ENCODE measurements at regions not wholly inside any gene's neighbourhood (a gene's known extent, or its start where the extent isn't known, plus 50 kb on each side); places are given as distances from the start of the nearest gene placed in this dataset.

DNA sequence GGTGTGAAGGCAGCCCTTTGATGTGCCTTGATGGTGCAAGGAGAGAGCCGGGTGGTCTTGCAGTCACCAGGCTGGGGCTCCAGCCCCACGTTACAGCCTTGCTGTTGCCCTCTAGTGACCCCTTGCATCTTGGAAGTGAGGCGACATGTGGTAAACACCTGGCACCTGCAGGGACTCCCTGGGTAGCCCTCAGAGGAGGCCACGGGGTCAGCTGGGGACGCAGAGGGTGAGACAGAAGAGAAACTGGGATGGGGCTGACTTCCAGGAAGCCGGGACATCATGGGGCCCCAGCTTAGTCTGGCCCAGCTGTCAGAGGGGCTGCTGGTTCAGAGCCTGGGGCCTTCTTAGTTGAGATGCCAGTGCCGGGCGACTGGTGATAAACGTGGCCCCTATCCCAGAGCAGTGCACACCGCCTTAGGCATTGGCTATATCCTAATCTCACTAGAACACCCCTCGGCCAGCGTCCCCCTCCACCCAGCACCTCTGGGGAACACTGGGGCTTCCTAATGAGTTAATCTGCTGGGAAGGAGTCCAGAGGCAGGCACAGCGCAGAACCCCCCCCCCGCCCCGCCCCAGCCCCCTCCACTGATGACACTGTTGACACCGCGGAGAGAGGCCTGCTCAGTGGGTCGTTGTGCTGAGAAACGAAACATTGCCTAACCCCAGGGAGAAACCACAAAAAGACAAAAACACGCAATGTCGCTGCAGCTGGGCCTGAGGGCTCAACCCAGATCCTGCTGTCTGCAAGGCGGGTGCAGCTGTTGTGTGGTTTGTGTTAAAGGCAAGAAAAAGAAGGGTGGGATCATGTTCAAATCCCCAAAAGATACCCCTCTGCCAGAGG, 60.5 kb upstream of the KLF13 start:
- peak; percentile 85 for DNase-seq

DNA sequence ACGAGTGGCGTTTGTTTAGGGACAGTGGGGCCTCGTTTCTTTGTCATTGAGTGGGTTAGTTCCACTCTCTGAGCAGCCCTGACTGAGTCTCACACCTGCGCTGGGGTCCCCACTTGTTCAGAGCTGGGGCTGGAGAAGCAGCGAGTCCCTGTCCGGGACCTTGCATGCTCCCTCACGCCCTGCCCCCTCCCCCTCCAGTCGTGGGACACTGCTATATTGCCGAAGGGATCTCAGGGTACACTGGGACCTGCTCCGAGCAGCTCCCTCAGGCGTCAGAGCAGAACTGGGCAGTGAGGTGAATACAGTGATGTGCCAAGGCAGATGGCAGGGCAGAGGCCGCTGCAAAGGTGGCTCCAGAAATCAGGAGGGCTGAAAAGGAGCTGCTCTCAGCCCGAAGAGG, 59.9 kb upstream of the KLF13 start:
- no peak for DNase-seq

DNA sequence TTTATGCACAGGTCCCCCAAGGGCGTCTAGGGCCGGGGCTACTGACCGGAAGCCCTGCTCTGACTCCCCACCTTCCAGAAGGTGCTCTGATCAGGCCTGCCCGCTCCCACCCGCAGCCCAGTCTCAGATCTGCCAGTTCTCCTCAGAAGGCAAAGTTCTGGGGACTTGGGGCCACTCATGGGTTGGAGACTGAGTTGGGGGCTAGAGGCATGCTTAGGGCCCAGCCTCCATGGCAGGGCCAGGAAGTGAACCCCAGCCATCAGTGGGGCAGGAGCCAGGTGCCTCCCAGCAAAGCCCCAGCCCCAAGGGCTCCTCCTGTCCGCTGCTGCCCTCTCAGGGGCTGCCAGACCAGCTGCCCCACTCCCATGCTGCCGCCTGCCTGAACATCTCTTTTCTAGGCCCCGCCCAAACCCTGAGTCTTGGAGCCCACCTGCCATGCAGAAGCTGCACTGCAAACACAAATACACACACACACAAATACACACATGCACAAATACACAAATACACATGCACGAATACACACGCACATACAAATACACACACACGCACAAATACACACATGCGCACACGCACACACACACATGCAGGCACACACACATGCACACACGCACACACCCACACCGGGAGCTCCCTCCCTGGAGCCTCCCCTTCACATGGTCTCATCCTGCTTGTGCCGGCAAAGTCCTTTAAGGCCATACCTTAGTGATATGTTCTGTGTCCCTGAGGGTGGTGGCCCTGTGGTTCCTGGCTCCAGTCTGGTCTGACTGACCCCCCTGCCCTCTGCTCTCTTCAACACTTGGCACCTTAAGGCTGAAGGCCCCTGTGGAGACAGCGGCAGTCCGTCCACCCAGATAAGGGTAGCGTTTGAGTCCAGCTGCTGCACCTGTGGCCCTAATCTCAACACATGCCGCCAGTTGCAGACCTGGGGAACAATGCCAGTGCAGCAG, 59.2 kb upstream of the KLF13 start:
- DNase-seq = no peak

DNA sequence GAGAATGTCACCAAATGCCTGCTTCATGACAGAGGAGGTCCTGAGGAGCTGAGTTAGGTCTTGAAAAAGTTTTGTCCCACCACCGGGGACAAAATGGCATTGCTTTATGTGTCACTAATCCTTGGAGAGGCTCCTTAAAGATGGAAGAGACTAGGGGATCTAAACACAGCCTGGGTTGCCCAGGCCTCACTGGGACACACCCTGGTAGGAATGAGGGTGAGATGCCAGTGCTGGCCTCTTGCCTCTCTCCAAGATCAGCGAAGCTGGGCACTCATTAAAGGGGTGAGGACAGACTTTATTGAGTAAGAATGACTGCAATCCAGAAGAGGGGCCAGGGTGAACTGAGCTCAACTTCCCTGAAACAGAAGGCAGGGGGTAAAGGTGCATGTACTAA, 58.5 kb upstream of the KLF13 start:
- no peak for DNase-seq

DNA sequence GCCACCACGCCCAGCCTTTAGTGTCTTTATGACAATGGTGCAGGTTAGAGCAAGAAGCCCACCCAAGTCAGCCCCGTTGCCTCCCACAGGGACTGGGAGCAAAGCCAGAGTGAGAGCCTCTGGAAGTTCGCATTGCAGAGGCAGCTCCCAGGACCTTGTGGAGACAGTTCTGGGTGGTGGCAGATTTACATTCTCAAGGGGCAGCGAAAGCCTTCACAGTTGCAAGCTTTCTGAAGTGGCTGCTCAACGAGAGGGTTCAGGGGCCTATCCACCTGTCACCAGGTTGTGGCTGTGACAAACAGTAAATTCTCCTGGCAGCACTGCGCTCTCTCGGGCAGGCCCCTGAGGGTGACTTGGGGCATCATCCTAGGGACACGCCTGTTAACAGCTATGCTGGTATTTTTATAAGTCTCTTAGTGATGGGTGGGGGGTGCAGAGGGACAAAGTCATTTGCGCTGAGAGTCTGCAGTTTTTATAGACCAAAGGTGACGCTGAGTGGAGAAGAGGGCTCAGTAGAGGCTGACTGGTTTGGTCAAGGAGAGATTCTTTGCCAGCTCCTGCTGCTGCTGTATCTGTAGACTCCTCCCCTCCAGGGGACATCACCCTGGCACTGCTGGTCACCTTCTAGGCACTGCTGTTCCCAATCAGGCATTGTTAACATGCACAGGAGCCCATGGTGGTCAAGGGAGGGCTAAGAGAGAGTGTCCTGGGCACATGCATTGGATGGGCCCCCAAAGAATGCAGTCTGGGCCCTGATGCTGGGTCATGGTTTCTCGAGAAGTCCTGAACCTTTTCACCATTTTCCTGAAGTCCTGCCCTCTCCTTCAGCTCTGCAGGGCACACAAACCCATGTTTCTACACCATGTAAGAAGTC, 57.5 kb upstream of the KLF13 start:
- DNase-seq = no peak

DNA sequence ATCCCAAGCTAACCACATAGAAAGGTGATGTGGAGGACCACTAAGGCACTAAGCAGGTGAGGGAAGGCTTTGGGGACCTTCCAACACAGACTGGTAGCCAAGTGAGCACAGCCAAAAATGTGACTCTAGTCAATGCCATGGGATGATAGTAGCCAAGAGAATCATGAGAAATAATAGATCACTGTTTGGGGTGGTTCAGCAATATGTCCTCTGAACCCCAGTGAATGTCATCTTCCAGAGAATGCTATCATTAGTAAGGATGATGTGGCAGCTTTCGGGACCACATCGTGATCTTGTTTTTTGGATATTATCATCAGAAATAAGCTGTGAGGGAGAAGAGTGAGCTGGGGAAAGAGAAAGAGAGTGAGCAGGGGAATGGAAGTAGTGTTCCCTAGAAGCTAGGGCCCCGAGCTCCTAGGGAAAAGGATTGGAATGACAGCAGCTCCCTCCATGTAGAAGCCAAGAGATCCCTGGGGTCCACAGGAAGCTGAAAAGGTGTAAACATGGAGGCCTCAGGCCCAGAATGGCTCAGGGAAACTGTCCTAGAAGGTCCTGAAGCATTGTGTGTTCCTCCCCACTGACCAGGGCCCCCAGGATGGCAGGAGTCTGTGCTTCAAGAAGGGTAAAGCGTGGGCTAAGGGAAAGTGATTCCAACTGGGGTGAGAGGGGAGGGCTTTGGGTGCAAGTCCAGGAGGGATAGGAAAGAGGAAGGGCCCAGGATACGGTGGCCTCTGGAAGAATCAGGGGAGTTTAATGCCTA, 56.6 kb upstream of the KLF13 start:
- no peak for DNase-seq

DNA sequence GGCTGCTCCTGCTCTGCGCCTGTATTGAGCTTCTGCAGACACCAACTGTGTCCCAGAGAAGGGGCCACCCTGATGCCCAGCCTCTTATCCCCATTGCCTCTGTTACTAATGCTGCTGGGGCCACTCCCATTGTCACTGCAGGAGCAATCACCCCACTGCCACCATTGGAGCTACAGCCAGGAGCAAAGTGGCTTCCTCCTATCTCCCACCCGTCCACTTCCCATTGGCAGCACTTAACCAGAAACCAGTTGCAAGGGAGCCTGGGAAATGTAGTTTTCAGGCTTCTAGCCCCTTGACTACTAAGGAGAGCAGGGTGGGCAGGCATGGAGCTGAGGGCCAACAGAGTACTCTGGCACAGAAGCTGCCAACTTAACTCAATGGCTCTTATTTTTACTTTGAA, 55.9 kb upstream of the KLF13 start:
- no peak for DNase-seq

DNA sequence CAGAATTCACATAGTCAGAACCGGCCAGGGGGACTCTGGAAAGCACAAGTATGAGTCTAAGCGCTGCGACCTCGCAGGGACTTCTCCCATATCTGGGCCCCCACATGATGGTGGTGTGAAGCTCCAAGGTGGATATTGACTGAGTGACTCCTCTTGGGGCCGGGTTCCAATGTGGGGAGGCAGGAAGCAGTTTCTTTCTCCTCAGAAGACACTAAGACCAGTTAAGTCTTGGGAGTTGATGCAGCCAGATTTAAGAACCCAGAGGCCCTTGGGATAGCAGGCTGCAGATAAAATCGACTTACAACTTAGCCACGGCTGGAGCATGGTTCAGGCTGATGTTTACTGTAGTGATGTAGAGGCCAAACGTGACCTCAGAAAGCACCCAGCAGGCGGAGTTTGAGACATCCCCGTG, 55.4 kb upstream of the KLF13 start:
- no peak for DNase-seq

DNA sequence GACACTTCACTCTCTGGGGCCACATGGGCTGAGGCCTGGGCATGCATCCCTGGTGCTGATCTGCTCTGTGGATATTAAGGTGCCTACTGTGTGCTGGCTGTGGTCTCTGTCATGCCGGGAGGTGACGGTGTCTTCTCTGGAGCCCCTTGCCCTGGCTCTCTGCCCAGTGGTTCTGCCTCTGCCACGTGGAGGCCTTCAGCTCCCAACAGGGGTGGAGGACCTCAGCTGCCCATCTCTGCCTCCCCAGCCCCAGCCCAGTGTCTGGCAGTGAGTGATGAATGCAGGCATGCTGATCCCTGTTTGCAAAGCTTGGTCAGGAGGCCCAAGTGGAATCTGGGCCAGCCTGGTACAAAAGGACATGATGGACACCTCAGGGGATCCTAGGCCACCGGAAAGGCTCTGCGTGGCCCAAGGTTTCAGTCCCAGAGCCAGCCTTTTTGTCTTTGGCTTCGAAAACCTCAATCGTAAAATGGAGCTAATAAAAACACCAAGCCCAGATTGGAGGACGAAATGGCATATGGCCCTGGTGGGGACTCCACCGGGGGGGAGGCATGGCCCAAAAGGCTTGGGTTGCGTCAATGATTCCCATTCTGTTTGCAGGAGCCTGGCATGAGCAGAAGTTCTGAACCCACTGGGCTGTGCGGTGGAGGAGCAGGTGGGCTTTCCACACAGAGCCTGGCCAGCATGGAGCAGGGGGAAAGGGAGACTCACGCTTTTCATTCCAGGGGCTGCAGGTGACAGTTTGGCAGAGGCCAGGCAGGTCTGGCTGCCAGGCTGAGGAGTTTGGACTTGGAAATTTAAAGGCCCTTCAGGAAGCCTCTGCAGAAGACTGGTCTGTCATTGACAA, 54.7 kb upstream of the KLF13 start:
- no peak for DNase-seq

DNA sequence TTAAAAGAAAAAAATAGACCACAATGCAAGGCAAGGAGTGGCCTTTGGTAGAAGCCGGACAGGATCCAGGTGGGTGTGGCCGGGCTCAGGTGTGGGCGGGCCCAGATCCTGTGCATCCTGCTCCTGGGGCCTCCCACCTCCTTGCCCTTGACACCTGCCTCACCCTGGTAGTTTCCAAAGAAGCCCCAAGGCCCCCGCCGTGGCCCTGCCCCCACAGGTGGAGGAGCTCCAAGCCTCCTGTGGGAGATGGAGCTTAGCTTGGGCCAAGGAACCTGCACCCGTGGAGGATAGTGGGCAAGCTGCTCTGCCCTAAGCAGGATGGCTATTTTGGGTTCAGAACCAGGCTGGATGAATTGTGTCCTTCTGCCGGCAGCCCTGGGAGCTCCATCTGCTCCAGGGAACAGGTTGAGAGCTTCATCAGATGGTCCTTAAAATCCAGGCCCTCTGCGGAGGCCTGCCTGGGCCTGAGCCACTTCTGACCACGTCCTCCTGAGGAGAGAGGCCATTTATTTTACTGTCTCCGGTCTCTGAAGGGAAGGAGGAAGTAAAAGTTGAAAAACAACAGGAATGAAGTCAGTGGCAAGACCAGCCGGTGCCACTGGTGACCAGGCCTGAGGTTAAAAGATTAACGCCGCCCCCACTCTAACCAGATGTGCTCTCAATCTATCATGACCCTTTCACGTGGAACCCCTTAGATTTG, 53.9 kb upstream of the KLF13 start:
- DNase-seq = no peak

DNA sequence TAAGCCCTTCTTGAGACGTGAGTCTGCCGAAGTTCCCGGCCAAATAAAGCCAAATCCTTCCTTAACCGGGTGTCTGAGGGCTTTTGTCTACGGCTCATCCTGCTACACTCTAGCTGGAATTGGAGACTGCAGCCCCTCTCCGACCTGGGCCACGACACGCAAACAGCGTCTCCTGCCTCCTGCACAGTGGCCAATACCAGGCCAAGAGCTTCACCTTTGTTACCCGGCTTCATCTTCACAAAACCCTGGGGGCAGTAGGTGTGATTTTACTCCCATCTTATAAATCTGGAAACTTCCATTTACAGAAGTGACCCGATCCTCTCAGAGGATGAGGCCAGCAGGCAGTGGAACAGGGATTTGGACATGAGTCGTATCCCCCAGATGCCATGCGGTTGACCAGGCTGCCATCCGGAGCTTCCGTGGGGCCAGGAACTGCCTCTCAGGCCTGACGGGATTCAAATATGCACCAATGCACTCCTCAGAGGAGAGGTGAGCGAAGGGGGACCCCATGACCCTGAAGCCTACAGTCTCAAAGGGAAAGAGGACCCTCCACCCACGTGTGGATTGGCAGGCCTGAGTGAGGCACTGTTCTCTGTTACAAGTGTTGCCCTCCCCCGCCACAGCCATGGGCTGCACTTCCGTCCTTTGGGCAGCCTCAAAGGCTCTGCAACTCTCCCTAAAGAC, 53.2 kb upstream of the KLF13 start:
- no peak for DNase-seq

DNA sequence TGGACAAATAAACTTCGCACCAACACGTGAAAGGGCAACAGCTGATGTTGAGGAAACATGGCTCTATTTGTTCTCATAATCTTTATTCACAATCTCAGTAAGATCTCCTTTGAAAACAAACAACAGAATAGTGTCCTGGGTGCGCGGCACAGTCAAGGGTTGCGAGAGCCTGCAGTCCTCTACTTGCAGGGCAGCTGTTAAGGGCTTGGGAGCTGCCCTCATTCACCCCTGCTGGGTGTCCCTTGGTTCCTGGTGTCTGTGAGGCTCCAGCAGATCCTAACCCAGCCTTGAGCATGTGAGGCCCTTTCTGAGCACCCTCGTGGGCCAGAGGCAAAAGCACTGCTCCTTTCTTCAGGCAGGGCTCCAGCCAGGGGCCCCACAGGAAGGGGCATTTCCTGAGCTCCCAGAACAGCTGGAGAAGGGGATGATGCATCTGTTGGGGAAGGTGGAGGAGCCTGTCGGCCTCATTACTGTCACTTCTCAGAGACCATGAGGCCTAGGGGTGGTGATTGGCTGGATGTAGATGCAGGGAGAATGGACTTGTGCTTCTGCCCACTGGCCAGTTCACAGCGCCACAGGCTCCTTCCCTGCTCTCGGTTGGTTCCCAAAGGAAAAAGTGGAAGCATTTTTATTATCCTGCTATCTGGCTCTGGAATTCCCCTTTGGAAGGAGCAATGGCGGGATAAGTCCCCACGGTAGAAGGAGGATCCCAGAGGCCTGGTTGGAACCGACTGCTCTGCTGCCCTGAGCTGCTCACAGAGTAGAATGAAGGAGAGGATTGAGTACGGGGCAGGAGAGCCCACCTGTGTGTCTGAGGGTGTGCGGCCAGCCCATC, 51.9 kb upstream of the KLF13 start:
- no peak for DNase-seq

DNA sequence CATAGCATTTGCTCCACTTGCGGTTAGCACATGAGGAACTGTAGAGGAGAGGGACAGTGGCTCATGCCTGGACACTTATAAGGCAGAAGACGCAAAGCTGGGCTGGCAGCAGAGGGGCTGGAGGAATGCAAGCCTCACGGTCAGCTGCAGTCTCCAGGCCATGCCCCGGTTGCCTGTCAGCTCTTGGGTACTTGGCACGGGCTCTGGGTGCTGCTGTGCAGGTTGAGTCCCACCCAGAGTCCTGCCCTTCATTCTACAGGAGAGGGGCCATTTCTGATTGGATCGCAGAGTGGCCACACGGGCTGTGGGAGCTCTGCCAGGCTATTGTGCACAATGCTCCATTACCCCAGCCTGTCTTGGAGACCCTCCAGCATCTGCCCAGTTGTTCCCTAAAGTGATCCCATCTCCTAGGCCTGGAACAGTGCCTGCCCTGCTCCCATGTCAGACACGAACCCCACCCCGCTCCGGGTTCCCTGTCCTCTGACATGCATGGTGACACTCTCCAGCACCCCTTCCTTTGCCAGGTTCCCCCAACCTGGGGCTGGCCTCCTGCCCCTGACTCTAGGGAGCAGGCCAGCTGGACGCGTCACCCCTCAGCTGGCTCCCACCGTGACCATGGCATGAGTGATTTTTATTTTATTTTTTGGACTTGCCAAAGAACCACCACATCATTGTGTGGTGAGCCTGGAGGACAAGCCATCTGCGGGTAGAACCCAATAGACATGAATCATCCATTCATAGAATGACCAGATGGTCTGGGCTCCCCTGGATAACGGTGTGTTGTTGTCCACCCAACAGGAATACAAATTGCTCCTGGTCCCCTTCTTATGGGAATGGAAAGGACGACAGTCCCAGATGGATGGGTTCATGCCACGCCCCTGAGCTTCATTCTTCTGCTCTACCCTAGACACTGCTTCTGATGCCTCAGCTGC, 51.0 kb upstream of the KLF13 start:
- DNase-seq = no peak

DNA sequence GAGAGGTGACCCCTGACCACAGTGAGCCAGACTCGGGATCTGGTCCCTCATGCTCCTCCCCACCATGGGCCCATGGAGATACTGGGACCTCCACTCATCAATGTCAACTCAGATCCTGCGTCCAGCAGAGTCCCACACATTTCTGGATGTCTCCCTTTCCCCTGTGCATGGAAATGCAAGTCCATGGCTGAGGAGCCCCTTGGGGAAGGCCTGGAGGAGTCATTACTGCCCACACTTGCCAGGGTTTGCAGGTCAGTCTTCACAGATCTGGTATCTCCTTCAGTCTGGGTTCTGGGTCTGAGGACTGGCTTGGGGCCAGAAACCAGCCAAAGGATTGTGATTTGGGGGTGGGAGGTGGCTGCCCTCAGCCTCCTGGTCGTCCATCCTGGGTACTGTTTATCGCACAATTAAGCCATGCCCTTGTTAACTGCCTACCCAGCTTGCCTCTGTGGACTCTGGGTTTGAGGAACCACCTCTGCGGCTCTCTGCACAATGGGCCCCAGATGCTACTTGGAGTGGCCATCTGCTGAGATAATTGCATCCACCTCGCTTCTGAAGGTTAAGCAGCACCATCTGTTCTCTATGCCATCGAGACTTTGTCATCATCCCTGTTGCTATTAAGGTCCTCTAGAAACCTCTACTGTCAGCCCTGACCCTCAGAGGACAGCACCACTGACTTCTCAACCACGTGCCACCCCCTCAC, 49.9 kb upstream of the KLF13 start:
- no peak for DNase-seq

Data from activated CD4-positive, alpha-beta T cell treated with anti-CD3 and anti-CD28 coated beads, Interleukin-2, amount 50 U/mL, for 16 hours (primary cell).